GM19238 (cell line): ENCODE measurements at regions not wholly inside any gene's neighbourhood (a gene's known extent, or its start where the extent isn't known, plus 50 kb on each side); places are given as distances from the start of the nearest gene placed in this dataset.

Source experiments
- DNase-seq: peaks from one replicate; pipeline ENCODE4 v3.0.0; 2011; ENCODE audit warnings: low spot score; ENCODE audit not compliant: insufficient read length

DNA sequence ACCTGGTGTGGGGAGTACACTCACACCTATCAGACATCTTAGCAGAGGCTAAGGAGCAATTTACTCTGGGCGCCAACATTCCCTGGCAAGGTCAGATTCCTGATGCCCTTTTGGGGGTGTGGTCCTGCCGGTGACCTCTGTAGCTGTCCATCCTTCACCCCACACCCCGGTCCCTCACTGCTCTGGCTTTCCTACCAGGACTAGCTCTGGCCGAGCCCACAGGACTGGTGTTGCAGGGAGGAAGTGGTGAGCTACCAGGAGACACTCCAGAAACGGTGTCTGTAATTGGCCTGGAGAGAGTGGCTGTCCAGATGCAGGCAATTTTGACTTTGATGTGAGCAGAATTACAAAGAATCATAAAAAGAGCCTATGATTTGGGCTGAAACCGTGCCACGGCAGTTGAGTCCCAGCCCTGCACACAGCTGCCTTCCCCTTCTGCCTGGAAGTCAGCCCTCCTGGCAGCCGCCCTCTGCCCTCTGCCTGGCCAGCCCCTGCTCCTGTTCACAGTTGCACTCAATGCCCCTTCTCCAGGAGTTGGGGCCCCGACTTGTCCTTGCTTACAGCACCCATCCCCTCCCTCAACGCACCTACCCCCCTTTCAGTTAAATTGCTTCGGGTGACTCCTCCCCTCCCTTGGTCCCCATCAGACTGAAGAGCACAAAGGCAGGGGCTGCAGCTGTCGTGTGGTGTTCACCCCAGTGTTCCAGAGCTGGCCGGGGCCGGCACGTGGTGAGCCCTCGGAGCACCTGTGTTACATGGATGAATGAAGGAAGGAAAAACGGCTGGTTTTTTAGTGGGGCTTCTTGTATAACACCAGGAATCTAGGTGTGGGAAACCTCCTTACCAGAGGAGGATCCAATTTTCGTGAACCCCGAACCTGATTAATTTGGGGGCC lies 80.2 kb upstream of the TPM1 start:
- DNase-seq, result no peak

DNA sequence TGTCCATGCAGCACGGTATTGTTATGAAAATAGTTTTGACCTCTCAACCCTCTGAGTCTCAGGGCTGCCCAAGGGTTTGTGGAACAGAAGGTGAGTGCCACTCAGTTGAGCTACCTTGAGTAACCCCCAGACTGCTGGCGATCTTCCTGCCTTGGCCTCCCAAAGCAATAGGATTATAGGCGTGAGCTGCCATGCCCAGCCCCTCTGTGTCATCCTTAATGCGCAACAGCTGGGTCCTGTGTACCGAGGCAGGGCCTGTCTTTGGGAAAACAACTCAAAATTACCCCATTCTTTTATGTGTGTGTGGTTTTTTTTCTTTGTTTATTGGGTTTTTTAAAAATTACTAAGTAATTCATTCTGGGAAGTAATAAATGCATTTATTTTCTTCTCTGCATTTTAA lies 78.3 kb upstream of the TPM1 start:
- no peak for DNase-seq

DNA sequence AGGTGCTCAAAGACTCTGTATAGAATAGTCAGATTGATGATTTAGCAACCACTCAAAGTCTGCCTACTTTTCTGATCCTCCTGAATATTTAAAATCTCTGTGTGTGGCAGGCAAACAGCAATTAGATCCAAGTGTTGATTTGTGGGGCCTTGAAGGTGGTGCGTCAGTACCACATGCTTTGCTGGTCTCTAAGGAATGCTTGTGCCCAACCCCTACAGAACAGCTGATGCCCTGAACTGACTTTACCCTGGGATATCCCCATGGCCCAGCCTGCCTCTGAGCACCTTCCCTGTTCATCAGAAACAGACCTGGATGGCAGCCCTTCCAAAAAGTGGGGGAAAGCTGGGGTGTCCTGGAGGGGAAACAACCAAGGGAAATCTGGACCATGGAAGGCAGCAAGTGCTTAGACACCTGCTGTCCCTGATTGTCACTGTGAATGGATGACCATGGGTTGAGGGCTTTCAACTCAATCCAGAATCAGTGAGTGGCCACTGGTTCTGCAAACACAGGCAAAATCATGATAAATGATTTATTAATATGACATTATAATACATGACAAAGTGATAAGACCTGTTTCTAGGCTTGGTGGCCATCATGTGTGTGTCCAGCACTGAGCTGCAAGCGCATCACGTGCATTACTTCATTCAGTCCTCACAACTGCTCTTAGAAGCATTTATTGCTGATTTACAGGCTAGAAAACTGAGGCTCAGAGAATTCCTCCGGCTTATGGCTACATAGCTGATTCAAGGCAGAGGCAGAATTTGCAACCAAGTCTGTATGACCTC lies 76.1 kb upstream of the TPM1 start:
- DNase-seq, result no peak

DNA sequence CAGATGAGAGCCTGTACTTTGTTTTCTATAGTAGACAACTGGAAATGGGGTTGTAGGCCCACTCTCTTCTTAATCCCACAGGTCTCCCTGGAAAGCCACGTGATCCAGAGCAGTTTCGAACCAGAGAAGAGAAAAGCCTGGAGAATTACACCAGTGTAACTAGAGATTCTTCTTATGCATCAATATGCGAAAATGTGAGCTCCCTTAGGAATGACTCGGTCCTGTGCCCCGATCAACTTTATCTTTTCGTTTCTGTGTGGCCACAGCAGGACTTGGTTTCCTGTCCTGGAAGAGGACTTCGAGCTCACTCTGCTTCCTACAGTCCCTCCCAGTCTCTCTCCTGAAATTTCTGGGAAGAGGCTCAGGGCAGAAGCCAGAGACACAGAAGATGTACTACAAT lies 73.8 kb upstream of the TPM1 start:
- no peak for DNase-seq

DNA sequence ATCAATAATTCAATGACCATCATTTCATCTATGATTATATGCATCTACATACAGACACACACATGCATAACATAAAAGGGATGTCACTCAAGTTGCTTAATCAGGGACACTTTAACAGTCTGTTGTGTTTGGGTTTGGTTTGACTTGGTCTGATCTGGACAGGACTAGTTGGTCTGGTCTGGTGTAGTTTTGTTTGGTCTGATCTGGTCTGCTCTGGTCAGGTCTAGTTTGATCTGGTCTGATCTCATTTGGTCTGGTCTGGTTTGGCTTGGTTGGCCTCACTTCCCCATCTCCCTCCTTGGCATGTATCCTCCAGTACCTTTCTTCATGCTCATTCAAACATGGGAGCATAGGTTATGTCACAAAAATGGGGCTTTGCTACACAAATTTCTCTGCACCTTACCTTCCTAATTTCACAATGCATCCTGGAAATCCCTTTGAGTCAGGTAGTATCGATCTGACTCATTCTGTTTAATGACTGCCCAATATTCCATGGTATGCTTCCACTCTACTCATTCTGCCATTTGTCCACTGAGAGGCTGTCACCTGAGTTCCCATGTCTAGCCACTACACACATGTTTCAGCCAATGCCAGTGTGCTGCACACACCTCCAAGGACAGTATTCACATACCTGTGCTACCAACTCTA lies 73.0 kb upstream of the TPM1 start:
- DNase-seq, result no peak

DNA sequence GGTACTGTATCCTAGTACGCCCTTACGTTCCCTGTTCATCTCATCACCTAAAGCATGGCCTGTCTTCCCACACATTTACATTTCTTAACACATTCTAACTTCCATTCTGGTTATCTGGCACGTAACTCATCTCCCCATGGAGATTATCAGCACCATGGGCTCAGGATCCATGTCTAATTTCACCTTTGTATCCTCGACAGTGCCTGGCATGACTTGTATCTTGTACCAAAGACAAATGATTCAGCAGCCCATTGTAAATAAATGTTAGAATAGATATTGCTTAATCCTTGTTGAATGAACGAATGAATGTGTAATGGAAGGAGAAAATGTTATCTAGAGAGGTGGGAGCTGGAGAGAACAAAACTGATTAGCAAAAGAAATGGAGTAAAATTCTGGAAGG lies 69.7 kb upstream of the TPM1 start:
- DNase-seq, result no peak

DNA sequence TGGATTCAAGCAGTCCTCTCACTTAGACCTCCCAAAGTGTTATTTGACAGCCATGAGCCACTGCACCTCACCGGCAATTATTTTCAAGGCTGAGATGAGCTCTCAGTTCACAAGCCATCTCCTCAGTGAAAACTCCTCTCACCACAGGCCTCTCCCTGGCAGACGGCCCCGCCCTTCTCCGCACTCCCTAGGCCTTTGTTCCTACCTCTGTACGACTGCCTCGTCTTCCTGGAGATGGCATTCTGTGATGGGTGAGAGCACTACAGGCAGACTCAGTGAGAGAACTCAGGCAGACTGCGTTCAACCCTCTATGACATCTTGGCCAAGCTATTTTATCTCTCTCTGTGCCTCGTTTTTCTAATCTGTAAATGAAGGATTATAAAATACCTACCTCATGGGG lies 67.0 kb upstream of the TPM1 start:
- no peak for DNase-seq

DNA sequence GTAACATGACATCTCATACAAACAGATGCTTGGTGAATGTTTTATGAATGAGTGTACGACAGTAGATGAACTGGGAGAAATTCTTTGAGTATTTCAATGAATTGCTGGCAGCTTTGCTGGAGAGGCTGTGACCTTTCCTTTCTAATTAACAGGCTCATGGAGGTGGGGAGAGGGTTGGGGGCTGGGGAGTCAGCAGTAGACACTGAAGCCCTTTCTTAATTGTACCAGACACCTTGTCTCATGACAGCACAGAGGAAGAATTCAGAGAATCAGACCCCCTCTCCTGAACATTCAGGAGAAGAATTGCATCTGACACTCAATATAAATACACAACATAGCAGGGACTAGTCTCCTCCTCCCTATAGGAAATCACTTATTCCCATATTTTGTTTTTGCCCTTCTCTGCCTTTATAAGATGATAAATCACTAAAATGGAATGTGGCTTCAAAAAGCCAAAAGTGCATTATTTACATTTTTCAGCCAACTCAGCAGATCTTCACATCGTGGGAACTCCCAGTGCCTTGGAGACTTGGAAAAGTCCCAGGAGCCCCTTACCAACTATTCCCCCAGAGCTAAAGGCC lies 66.2 kb upstream of the TPM1 start:
- DNase-seq, result no peak

DNA sequence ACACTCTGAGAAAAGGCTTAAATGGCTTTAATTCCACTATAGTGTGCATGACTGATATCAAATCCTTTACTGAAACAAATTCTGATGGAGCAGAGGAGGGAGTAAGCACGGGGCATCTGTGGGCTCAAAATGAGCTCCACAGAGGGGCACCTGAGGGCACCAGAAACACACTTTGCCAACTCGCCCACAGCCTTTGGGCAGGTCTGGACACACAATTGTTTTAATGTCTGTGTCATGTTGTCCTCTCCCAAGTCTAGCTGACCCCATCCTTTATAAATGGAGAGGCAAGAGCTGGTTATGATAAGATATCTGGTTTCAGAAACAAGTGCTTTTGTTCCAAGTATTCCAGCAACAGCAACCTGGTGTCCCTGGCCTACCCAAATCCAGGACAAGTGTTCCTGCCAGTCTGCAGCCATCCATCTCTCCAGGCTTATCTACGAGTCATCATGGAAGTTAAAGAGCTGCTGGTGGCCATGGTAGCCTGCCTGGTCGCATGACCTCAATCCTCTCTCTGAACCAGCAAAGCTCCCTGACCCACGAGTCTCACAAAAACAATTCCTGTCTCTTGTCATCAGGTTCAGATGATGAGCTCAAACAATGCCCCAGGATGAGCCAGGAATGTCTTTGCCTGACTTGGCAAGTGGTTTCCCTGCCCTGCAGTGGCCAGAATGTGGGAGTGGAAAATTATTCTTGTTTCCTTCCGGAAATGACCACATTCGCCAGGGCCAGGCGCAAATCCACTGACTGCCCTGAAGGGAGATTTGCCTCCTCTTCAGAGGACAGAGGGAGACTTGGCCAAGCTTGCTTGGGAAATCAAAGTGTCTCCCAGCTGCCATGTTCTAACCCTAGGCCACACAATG lies 64.4 kb upstream of the TPM1 start:
- DNase-seq, result no peak

DNA sequence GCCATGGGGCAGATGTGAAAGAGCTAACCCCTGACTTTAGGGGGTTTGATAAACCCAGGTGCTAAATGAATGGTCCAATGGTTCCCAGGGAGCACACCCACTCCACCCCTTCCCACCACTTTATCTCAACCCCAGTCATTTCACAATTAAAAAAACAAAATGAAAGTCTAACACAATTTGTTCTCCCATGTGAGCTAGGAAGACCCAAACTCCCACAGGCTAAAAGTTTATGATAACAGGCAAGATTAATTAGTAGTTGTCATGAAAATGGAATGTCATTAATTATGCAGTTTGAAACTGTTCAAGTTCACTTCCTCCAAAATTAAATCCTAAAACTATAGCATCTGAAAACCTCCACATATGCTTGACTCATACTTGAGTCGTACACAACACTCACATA lies 63.3 kb upstream of the TPM1 start:
- DNase-seq, result no peak

DNA sequence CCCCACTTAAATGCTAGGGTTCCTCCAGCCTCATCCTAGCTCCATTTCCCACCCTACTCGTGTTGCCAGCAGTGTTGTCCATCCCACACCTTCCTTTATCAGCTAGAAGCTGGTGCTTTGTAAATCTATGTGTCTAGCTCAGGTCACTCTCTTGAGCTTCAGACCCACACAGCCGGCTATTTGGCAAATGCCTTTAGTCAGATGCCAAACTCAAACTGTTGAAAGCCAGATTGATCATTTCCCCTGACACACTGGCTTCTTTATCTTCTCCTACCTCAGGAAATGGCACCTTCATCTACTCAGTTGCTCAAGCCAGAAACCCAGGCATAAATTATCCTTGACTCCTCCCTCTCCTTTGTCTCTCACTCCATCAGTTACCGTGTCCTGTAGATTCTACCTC lies 61.5 kb upstream of the TPM1 start:
- DNase-seq, result no peak

DNA sequence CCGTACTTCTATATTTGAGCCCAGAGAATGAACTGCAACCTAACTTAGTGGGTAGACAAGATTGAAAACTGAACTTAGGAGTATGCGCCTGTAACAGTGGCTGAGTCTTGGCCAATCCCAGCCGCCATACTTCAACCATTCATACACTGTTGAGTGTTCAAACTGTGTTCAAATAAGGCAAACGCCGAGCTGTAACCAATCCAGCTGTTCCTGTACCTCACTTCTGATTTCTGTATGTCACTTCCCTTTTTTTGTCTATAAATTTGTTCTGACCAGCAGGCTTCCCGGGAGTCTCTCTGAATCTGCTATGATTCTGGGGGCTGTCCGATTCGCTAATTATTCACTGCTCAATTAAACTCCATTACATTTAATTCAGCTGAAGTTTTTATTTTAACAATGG lies 58.6 kb upstream of the TPM1 start:
- DNase-seq, result no peak

DNA sequence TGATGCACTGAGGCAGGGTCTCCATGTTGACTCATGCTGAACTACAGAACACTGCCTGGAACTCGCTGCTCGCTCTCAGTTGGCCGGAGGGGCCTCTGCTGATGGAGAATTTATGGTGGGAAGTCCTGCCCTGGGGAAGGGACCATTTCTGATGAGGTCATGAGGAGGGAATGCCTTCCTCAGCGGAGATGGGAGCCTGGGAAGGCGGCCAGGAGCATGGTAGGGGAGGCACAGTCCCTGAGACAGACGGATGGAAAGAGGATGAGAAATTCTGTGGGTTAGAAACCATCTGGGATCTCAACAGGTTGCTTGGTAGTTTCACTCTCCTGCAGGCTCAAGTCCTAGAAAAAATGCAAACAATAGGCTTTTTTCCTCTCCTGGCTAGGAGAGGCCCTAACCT lies 56.8 kb upstream of the TPM1 start:
- no peak for DNase-seq

DNA sequence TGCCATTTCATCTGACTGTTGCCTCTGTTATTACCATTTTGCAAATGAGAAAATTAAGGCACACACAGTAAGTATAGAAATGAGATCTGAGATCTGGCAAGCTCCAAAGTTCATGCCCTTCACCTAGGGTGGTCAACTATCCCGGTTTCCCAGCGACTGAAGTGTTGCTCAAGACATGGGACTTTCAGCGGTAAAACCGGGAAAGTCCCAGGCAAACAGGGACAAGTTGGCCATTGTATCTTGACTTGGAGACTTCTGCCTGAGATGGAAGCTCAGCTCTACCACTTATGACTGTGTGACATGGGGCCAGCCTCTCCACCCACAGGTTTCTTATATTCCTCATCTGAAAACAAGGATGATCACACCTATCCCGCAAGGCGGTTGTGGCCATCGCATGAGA lies 55.6 kb upstream of the TPM1 start:
- no peak for DNase-seq

DNA sequence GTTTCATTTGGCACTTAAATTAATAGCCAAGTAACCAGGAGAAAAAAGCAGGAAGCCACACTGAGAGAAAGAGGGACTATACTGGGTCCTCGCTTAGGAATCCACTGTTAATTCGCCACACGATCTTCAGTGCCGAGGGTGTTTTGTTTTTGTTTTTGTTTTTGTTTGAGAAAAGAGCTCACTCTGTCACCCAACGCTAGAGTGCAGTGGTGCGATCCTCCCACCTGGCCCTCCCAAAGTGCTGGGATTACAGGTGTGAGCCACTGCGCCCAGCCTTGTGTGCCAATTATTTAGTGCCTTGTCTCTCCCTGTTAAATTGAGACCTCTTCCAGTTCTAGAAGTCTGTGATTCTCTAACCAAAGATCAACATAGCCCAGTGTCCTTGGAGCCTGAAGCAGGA lies 53.8 kb upstream of the TPM1 start:
- no peak for DNase-seq

DNA sequence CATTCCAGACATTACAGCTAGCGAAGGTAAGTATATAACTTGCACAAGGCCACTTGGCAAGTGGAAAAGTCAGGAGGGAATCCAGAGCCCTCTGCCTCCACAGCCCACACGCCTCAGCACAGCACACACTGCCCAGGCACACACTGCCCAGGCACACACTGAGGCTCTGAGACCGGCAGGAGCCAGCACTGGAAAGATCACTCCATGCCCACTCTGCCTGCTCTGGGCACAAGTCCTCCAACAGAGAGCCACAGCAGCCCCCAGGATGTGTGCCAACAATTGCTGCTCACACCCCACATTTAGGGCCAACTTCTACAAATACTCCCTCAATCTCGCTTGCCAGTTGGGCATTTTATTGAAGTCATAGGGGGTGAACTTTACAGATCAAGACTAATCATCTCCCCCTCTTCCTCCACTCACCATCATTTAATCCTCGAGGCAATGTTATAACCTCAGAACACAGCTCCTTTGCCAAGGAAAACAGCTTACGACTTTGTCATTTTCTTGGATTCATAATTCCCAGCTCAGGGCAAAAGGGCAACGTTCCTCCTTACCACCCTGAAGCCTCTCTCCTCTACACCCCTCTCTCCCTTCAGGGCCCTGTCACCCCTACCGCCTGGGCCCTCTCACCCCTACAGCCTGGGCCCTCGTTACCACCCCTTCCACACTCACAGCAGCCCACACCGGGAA lies 53.0 kb upstream of the TPM1 start:
- DNase-seq, result no peak

DNA sequence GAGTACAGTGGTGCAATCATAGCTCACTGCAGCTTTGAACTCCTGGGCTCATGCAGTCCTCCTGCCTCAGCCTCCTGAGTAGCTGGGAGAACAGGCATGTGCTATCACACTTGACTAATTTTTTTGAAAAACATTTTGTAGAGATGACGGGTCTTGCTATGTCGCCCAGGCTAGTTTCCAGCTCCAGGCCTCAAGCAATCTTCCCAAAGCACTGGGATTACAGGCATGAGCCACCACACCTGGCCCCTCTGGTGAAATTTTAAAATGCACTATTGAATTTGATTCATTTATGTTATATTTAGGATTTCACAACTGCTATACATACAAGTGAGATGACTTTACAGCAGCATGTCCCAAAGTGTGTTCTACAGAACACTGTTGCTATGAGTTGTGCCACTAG lies 50.8 kb upstream of the TPM1 start:
- DNase-seq, result no peak

DNA sequence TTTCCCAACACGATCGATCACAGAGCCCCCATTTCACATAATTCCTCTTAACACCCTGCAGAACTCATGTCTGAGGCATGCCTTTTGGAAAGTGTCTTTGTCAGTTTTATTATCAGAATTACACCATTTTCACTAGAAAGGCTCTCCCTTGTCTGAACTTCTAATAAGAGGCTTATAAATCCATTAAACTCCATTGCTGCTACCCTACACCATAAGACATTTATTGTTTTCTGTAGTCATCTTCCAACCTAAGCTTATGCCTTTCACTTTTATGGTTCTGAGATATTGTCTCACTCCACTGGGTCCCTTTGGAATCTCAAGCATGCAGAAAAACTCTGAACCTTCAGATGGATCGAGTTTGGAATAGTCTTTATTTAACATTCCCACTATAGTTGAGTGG lies 50.2 kb upstream of the TPM1 start:
- DNase-seq, result no peak
